ENCODE measurements at regions not wholly inside any gene's neighbourhood (a gene's known extent, or its start where the extent isn't known, plus 50 kb on each side); places are given as distances from the start of the nearest gene placed in this dataset.

GRCh38 chr4:96755569-96756484, 915.9 kb downstream of the PDHA2 start:
- Histone ChIP-seq H3K27me3 (no peaks in the 10 kb centered on the region), H3K27ac (no peak overlapping the region), H3K4me3 (replicated peaks in 1 of 3) (no peak overlapping the region), H3K36me3 (no peaks in the 10 kb centered on the region), H3K4me1 (no peaks in the 10 kb centered on the region), H3K9me3 (no peaks in the 10 kb centered on the region)
- intact Hi-C loops (cut with DNase I) = no loop called here
- DNase-seq = no peak
- 63 to 67% methylated on average over 3 of the region's 3 CpGs for WGBS, 2 donors
- TF ChIP-seq POLR2A (IDR thresholded peaks at IDR 0.05) (no peak), CTCF (IDR thresholded peaks at IDR 0.05) (no peak)

- no peaks in the 10 kb centered on the region for H3K36me3 ChIP-seq
- H3K27ac ChIP-seq = no peak overlapping the region
- H3K9me3 ChIP-seq = no peaks in the 10 kb centered on the region
- H3K27me3 ChIP-seq = no peaks in the 10 kb centered on the region
- no peak overlapping the region for H3K4me3 ChIP-seq (replicated peaks in 1 of 3)
- DNase-seq = no peak
- no peak for TF ChIP-seq POLR2A (IDR thresholded peaks at IDR 0.05)
- no peak for TF ChIP-seq CTCF (IDR thresholded peaks at IDR 0.05)
- intact Hi-C loops (cut with DNase I) = no loop called here
- no peaks in the 10 kb centered on the region for H3K4me1 ChIP-seq
- WGBS, 2 donors = 88 to 89% methylated on average over 1 of the region's 1 CpG
Measured at GRCh38 chr4:96756584-96756983, 916.7 kb downstream of the PDHA2 start.

- H3K36me3 ChIP-seq = no peaks in the 10 kb centered on the region
- H3K27ac ChIP-seq = no peak overlapping the region
- H3K9me3 ChIP-seq = no peaks in the 10 kb centered on the region
- H3K4me1 ChIP-seq = no peaks in the 10 kb centered on the region
- TF ChIP-seq POLR2A (IDR thresholded peaks at IDR 0.05) = no peak
- no peak for TF ChIP-seq CTCF (IDR thresholded peaks at IDR 0.05)
- no peak overlapping the region for H3K4me3 ChIP-seq (replicated peaks in 1 of 3)
- no peak for DNase-seq
- H3K27me3 ChIP-seq = no peaks in the 10 kb centered on the region
- intact Hi-C loops (cut with DNase I) = no loop called here
- 85 to 88% methylated on average over 3 of the region's 3 CpGs for WGBS, 2 donors
Measured at GRCh38 chr4:96763546-96763945, 923.7 kb downstream of the PDHA2 start.

- intact Hi-C loops (cut with DNase I) = no loop called here
- Histone ChIP-seq H3K9me3 (no peaks in the 10 kb centered on the region), H3K36me3 (no peaks in the 10 kb centered on the region), H3K27me3 (no peaks in the 10 kb centered on the region), H3K27ac (no peak overlapping the region), H3K4me1 (no peaks in the 10 kb centered on the region), H3K4me3 (replicated peaks in 1 of 3) (no peak overlapping the region)
- TF ChIP-seq POLR2A (IDR thresholded peaks at IDR 0.05) (no peak), CTCF (IDR thresholded peaks at IDR 0.05) (no peak)
- 89 to 95% methylated on average over 5 of the region's 5 CpGs for WGBS, 2 donors
- DNase-seq = no peak
Measured at GRCh38 chr4:96766359-96766758, 926.5 kb downstream of the PDHA2 start.

- no peak for DNase-seq
- no peak for TF ChIP-seq CTCF (IDR thresholded peaks at IDR 0.05)
- no peak for TF ChIP-seq POLR2A (IDR thresholded peaks at IDR 0.05)
- no peak overlapping the region for H3K27ac ChIP-seq
- intact Hi-C loops (cut with DNase I) = no loop called here
- H3K27me3 ChIP-seq = no peaks in the 10 kb centered on the region
- no peaks in the 10 kb centered on the region for H3K36me3 ChIP-seq
- no peaks in the 10 kb centered on the region for H3K4me1 ChIP-seq
- H3K9me3 ChIP-seq = no peaks in the 10 kb centered on the region
- WGBS, 2 donors = 91% methylated on average over 5 of the region's 5 CpGs
- no peak overlapping the region for H3K4me3 ChIP-seq (replicated peaks in 1 of 3)
Measured at GRCh38 chr4:96767815-96768480, 928.1 kb downstream of the PDHA2 start.
